ENCODE measurements at regions not wholly inside any gene's neighbourhood (a gene's known extent, or its start where the extent isn't known, plus 50 kb on each side); places are given as distances from the start of the nearest gene placed in this dataset.

DNA sequence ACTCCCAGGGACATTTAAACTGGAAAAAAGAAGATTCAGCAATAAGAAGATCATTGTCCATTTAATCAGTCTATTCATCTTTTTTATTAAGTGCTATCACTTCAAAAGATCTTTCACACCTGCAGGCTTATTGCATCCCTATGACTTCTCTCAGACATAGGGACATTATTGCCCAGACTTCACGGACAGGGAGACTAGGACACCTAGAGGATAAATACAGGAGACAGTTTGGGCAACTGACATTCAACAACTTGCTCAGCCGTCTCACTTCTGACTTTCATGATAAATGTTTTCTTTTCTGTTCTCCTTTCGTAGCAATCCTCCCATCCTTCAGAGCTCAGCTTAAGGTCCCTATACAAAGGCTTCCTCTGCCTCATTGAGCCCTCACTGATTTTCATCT is 84.3 kb downstream of the TMEM30B start:
- no TSS peak for BruUV-seq (replicated peaks)
- DNase-seq (ENCODE audit: unreplicated experiment) = peak; percentile 59
- TF ChIP-seq, protein P1, sequence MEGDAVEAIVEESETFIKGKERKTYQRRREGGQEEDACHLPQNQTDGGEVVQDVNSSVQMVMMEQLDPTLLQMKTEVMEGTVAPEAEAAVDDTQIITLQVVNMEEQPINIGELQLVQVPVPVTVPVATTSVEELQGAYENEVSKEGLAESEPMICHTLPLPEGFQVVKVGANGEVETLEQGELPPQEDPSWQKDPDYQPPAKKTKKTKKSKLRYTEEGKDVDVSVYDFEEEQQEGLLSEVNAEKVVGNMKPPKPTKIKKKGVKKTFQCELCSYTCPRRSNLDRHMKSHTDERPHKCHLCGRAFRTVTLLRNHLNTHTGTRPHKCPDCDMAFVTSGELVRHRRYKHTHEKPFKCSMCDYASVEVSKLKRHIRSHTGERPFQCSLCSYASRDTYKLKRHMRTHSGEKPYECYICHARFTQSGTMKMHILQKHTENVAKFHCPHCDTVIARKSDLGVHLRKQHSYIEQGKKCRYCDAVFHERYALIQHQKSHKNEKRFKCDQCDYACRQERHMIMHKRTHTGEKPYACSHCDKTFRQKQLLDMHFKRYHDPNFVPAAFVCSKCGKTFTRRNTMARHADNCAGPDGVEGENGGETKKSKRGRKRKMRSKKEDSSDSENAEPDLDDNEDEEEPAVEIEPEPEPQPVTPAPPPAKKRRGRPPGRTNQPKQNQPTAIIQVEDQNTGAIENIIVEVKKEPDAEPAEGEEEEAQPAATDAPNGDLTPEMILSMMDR (IDR thresholded peaks at IDR 0.05; ENCODE audit: unreplicated experiment) = peak; percentile 40
- ChIA-PET POLR2A (interaction anchor here (0.6 kb wide), 1 partner anchor 505 kb away, joined by 3 read pairs; no protein-coding TSS in a partner anchor), CTCF (interaction anchor here (0.7 to 1.2 kb wide), 5 partner anchors 9 to 564 kb away, joined by 3 to 5 read pairs (median 3); no protein-coding TSS in a partner anchor)
- no peak overlapping the region for H3K27ac Mint-ChIP-seq (ENCODE audit: low read depth, unreplicated experiment)
- H3K27me3 Mint-ChIP-seq (ENCODE audit: insufficient read depth, unreplicated experiment) = no peaks in the 10 kb centered on the region
- intact Hi-C loops (cut with micrococcal nuclease) = loop anchor here (1.0 to 10.0 kb wide), 6 partner anchors 56 to 571 kb away; partner anchors contain the start of genes SIX4, SLC38A6 and TRMT5
- H3K4me1 Mint-ChIP-seq (ENCODE audit: insufficient read depth, unreplicated experiment) = no peaks in the 10 kb centered on the region
- no peaks in the 10 kb centered on the region for H3K36me3 Mint-ChIP-seq (ENCODE audit: insufficient read depth, unreplicated experiment)
- H3K9me3 Mint-ChIP-seq (ENCODE audit: unreplicated experiment) = no peaks in the 10 kb centered on the region
- H3K4me3 Mint-ChIP-seq (ENCODE audit: unreplicated experiment) = no peak overlapping the region

DNA sequence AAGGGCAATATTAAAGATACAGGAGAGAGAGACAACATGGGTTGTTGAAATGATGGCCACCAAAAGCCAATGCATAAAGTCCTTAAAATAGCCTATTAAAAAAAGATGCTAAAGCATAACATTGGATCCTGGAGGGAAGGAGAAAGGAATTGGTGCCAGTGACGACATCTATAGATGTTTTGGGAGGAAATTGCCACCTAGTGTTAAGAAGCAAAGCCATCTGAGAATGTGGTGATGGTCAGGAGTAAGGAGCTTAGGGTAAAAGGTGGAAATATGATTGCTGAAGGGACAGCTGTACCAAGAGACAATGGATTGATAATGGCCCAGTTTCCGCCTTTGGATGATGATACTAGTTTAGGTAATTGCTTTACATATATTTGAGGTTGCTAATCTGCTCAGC is 85.1 kb downstream of the TMEM30B start:
- BruUV-seq (replicated peaks) = no TSS peak
- no peak overlapping the region for H3K4me3 Mint-ChIP-seq (ENCODE audit: unreplicated experiment)
- intact Hi-C loops (cut with micrococcal nuclease) = loop anchor here (1.0 to 10.0 kb wide), 6 partner anchors 57 to 571 kb away; partner anchors contain the start of genes SIX4, SLC38A6 and TRMT5
- ChIA-PET CTCF (interaction anchor here (0.6 to 1.2 kb wide), 5 partner anchors 44 to 563 kb away, joined by 3 to 5 read pairs (median 3); no protein-coding TSS in a partner anchor), POLR2A (no interaction called here)
- TF ChIP-seq, protein P1 (IDR thresholded peaks at IDR 0.05; ENCODE audit: unreplicated experiment) = no peak
- no peaks in the 10 kb centered on the region for H3K27me3 Mint-ChIP-seq (ENCODE audit: insufficient read depth, unreplicated experiment)
- peak; percentile 31 for DNase-seq (ENCODE audit: unreplicated experiment)
- no peaks in the 10 kb centered on the region for H3K4me1 Mint-ChIP-seq (ENCODE audit: insufficient read depth, unreplicated experiment)
- H3K9me3 Mint-ChIP-seq (ENCODE audit: unreplicated experiment) = no peaks in the 10 kb centered on the region
- no peak overlapping the region for H3K27ac Mint-ChIP-seq (ENCODE audit: low read depth, unreplicated experiment)
- no peaks in the 10 kb centered on the region for H3K36me3 Mint-ChIP-seq (ENCODE audit: insufficient read depth, unreplicated experiment)

DNA sequence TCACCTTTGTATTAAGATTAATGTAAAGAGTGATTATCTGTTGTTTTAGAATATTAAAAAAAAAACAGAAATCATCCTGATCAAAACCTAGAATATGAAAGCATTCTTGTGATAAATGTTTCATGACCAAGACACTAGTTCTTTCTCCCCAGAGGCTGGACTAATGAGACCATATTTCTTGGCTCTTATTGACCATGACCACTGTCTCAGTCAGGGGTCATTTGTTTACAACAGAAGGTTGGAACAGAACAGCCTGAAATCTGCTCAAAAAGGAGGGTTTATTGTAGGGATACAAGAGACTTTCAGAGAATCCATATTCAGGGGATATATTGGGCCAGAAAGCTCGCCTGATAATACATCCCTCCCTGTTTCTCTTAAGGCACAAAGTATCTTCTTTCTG is 87.7 kb downstream of the TMEM30B start:
- DNase-seq (ENCODE audit: unreplicated experiment) = no peak
- no peaks in the 10 kb centered on the region for H3K27me3 Mint-ChIP-seq (ENCODE audit: insufficient read depth, unreplicated experiment)
- no peak overlapping the region for H3K4me3 Mint-ChIP-seq (ENCODE audit: unreplicated experiment)
- no peaks in the 10 kb centered on the region for H3K4me1 Mint-ChIP-seq (ENCODE audit: insufficient read depth, unreplicated experiment)
- no peak overlapping the region for H3K27ac Mint-ChIP-seq (ENCODE audit: low read depth, unreplicated experiment)
- intact Hi-C loops (cut with micrococcal nuclease) = loop anchor here (10.0 kb wide), 1 partner anchor 539 kb away; no protein-coding TSS in a partner anchor
- no TSS peak for BruUV-seq (replicated peaks)
- H3K9me3 Mint-ChIP-seq (ENCODE audit: unreplicated experiment) = no peaks in the 10 kb centered on the region
- TF ChIP-seq, protein P1 (IDR thresholded peaks at IDR 0.05; ENCODE audit: unreplicated experiment) = no peak
- ChIA-PET CTCF (no interaction called here), POLR2A (no interaction called here)
- H3K36me3 Mint-ChIP-seq (ENCODE audit: insufficient read depth, unreplicated experiment) = no peaks in the 10 kb centered on the region

DNA sequence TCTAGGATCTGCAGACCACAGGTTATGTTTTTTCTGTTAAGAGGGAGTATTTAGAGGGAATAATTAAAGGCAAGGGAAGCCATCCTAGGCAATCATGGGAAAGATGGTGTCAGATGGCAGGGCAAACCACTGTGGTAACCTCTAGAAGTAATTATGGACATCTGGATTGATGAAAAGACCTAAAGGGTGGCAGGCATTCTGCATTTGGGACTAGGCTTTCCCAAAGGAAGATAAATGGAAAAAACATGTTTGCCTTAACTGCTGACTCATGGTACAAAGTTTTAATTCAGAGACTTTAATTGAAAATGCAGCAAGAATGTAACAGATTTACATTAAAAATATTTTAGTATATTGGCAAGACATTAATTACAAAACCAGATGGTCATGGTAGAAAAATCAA is 88.1 kb downstream of the TMEM30B start:
- Mint-ChIP-seq H3K27me3 (ENCODE audit: insufficient read depth, unreplicated experiment) (no peaks in the 10 kb centered on the region), H3K4me3 (ENCODE audit: unreplicated experiment) (no peak overlapping the region), H3K36me3 (ENCODE audit: insufficient read depth, unreplicated experiment) (no peaks in the 10 kb centered on the region), H3K27ac (ENCODE audit: low read depth, unreplicated experiment) (no peak overlapping the region), H3K9me3 (ENCODE audit: unreplicated experiment) (no peaks in the 10 kb centered on the region), H3K4me1 (ENCODE audit: insufficient read depth, unreplicated experiment) (no peaks in the 10 kb centered on the region)
- CTCF ChIA-PET = interaction anchor here (0.6 kb wide), 1 partner anchor 168 kb away, joined by 3 read pairs; no protein-coding TSS in a partner anchor
- DNase-seq (ENCODE audit: unreplicated experiment) = no peak
- no TSS peak for BruUV-seq (replicated peaks)
- TF ChIP-seq, protein P1 (IDR thresholded peaks at IDR 0.05; ENCODE audit: unreplicated experiment) = no peak
- intact Hi-C loops (cut with micrococcal nuclease) = loop anchor here (10.0 kb wide), 1 partner anchor 538 kb away; no protein-coding TSS in a partner anchor
- POLR2A ChIA-PET = no interaction called here

All from MCF 10A (cell line).